ENCODE measurements at regions not wholly inside any gene's neighbourhood (a gene's known extent, or its start where the extent isn't known, plus 50 kb on each side); places are given as distances from the start of the nearest gene placed in this dataset.
"Not testable (repeated sequence)": the region's sequence is repeated elsewhere in the genome, so short reads cannot be mapped to it uniquely, and the experiment has no call there.

GRCh38 chr2:63740020-63740419, 101.7 kb upstream of the UGP2 start:
- no peak overlapping the region for H3K4me3 ChIP-seq (ENCODE audit: low read depth, low read length)
- no peak for TF ChIP-seq CTCF (IDR thresholded peaks at IDR 0.05; ENCODE audit: low read depth, low read length)

DNA sequence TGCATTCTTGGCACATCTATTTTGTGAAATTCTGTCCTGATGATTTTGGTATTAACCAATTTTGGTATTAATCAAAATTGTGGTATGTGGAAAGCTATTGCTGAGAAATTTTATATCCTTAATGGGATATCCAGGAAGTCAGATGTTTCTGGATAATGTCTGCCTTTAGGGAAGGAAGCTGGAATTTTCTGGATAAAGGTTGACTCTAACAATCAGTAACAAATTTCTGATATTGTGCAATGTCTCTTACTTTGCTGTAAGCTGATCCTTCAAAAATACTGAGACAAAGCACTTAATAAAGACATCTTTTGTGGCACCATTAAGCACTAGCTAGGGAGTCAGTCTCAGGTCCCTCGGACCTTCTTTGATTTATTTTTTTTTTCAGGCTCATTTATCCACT, 100.8 kb upstream of the UGP2 start:
- no peak for TF ChIP-seq CTCF (IDR thresholded peaks at IDR 0.05; ENCODE audit: low read depth, low read length)
- H3K4me3 ChIP-seq (ENCODE audit: low read depth, low read length): no peak overlapping the region

GRCh38 chr2:63741884-63742579, 99.7 kb upstream of the UGP2 start:
- no peak overlapping the region for H3K4me3 ChIP-seq (ENCODE audit: low read depth, low read length)
- no peak for TF ChIP-seq CTCF (IDR thresholded peaks at IDR 0.05; ENCODE audit: low read depth, low read length)

DNA sequence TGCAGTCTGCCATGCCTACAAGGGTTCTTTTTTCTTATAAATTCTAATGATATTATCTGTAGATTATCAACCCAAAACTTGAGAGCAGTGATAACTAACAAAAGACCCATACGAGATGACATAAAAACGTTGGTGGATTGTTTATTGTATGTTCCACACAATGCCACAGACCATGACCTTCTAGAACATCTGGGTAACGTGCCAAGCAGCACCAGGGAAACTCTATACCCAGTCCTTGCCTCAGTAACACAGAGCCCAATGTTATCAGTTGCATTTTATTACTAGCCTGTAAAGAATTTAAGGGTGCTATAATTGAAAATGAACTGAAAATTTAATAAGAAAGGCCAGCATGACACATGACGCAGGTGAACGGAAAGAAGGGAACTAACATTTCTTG, 99.1 kb upstream of the UGP2 start:
- TF ChIP-seq CTCF (IDR thresholded peaks at IDR 0.05; ENCODE audit: low read depth, low read length): no peak

DNA sequence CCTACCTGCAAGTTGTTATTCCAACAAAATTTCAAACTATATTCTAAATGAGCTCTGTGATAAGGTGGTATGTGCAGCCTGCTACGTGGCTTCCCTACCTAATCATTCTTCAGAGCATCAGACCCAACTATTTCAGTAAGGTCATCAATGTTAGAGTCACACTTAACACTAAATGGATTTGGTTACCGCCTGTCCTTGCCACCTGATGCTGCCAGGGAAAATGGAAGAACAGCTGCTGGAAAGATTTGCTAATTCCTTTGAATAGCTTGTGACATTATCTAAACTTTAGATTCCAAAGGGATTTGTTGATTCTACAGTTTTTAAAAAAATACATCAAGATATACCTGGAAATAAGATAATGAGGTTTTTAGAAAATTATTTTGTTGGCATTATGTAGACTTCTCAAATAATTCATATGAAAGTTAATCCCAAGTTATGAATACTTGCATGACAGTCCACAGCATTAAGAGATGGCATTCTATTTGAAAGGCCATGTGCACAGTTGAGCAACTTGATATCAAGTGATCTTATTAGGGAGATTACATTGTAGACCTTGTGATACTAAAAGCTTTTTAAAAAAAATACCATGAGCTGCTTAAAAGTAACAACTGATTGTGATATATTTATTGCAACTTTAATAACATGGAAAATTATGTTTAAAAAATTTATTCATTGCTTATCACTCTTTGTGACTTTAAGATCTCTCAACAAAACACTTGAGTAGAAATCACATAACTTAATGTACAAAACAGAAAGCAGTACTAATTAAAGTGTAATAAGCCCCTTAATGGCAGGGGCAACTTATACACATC, 98.3 kb upstream of the UGP2 start:
- no peak for TF ChIP-seq CTCF (IDR thresholded peaks at IDR 0.05; ENCODE audit: low read depth, low read length)
- no peak overlapping the region for H3K4me3 ChIP-seq (ENCODE audit: low read depth, low read length)

More for the DNA sequence above, 99.1 kb upstream of the UGP2 start:
- H3K4me3 ChIP-seq (ENCODE audit: low read depth, low read length): no peak overlapping the region

DNA sequence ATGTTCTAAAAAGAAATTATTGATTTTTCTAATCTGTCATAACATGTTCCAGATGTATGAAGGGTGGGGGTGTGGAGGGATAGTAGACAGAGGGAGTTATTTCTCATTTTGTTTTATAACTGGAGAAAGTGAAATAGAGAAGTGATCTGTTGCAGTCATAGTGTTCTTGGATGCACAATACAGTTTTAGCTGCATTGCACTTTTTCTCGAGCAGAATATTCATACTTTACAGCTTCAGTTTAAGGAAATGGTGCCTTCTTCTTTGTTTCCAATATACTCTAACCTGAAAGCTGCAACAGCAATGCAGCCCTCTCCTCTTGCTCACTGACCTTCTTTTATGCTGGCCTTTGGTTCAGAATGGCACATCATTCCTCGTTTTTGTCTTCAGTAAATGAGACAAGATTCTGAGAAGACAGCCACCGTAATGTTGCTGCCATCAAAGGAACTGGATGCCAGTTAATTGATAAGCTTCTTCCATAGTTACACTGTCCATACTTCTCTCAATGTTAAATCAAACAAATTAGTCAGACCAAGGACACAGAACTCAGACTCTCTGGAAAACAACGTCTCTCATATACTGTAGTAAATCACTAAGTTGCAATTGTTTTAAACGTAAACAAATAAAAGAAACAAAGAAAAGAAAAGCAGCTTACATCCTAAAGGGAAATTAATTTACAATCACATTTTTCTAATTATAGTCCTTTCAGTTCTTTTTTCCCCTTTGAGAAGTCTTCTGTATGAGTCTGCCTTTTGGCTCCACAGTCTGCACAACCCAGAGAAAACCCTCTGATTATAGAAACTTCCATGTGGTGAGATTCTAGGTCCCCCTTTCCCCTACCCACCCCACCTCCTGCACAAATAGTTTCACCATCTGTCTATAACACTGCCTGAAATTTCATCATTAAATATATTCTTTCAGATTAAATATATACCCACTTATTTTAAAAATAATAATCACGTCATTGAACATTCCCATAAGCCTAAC, 97.4 kb upstream of the UGP2 start:
- H3K4me3 ChIP-seq (ENCODE audit: low read depth, low read length): no peak overlapping the region
- no peak for TF ChIP-seq CTCF (IDR thresholded peaks at IDR 0.05; ENCODE audit: low read depth, low read length)

DNA sequence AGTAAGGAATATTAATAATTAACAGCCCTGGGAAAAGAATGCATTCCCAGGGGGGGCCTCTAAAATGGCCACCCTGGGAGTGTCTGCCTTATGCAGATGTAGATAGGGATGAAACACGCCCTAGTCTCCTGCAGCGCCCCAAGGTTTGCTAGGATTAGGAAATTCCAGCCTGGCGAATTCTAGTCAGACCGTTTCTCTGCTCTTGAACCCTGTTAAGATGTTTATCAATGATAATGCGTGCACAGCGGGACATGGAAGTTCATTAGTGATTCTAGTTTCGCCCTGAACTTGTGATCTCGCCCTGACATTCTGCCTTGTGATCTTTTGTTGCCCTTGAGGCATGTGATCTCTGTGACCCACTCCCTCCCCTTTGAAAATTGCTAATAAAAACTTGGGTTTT, 95.1 kb upstream of the UGP2 start:
- H3K4me3 ChIP-seq (ENCODE audit: low read depth, low read length): not testable (repeated sequence)
